ENCODE measurements at regions not wholly inside any gene's neighbourhood (a gene's known extent, or its start where the extent isn't known, plus 50 kb on each side); places are given as distances from the start of the nearest gene placed in this dataset.

- DNase-seq: no peak
These were observed 361.9 kb upstream of the ZWINT start for GRCh38 chr10:56722912-56723311.

- DNase-seq: no peak
These were observed 354.2 kb upstream of the ZWINT start for GRCh38 chr10:56715262-56715661.

DNA sequence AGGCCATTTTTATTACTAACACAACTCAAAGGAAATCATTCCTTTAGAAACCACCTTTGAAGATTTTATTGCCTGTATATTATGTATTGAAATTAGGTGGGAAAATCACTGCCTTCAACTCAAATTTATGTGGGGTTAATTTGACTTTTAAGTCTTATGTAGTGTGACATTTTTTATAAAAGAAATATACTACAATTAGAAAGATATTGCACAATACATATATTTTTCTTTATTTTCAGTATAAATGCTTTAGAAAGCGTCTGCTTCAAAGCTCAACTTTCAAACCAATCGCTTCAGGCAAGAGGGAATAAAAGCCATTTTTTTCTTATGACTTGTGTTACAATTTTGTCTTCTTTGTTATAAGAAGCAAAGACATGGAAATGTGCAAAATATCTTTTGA, 337.4 kb upstream of the ZWINT start:
- no peak for DNase-seq

DNA sequence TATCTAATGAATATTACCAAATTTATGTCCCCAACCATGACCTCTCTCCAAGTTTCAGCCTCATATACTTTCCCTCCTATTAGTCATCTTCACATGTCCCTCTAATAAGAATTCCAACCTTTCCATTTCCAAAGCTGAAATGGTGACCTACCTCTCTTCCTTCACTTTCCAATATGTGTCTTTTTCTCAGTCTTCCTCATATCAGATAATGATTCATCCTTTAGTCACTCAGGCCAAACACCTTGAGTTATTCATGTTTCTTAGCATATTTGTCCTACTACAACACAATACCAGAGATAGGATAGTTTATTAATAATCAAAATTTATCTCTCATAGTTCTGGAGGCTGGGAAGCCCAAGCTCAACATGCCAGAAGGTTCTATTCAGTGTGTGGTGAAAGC, 318.5 kb upstream of the ZWINT start:
- no peak for DNase-seq

GRCh38 chr10:56662765-56663447, 301.8 kb upstream of the ZWINT start:
- no peak for DNase-seq

GRCh38 chr10:56653289-56653688, 292.2 kb upstream of the ZWINT start:
- DNase-seq: no peak

- DNase-seq: no peak
These were observed 285.5 kb upstream of the ZWINT start for GRCh38 chr10:56646329-56647111.

DNA sequence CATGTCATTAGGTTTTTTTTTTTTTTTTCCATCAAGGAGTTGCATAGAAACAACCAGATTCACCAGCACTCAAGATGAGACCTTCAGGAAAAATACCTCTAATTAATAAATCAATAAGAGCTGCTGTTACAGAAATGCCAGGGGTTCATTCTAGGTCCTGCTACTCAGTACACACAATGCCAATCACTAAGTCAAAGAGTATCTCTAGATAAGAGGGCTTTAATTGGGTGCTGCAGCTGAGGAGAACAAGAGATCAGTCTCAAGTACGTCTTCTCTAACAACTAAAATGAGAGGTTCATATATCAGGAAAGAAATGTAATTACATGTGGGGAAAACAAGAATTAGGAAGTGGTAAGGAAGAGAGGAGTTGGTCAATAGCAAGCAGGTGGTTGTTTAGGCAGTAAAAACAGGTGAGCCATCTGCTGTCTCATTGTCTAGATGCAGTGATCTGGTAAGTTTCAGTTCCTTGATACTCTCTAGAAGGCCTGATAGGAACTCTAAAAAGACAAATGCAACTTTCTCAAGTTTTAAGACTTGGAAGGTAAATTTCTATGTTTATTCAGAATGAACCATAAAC, 272.9 kb upstream of the ZWINT start:
- no peak for DNase-seq

DNA sequence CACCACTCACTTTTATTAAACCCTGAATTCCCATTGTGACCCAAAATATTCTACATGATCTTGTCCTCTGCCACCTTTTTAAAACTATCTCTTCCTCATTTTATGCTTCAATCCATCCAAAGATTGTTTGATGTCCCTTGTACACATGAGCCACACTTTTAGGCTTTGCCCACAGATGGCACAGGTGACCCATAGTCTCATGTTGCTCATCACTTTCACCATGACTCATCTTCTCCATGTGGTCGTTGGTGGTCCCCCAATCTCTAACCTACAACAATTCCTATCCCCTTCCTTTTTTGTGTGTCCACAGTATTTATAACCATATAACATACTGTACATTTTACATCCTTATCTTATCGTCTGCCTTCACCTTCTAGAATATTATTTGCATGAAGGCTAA, 271.5 kb upstream of the ZWINT start:
- no peak for DNase-seq

- no peak for DNase-seq
These were observed 263.0 kb upstream of the ZWINT start for GRCh38 chr10:56624082-56624481.

- no peak for DNase-seq
These were observed 262.0 kb upstream of the ZWINT start for GRCh38 chr10:56623064-56623463.

GRCh38 chr10:56622335-56622973, 261.4 kb upstream of the ZWINT start:
- DNase-seq: no peak

GRCh38 chr10:56606202-56606601, 245.1 kb upstream of the ZWINT start:
- DNase-seq: no peak

DNA sequence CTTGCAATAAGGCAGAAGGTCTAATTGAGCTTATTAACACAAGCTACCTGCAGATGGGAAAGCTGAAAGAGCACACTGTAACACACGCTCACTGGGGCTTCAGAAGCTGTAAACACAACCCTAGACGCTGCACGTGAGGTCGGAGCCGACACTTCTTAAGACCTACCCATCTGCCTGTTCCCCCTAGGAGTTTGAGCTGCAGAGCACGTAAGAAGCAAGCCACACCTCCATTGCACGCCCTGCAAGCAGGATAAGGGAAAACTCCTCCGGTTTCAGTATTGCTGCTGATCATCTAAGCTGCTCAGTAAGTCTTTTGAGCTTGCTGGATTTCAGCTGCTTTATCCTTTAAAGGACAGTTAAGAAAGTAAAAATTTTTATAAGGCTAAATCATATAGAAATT, 244.0 kb upstream of the ZWINT start:
- no peak for DNase-seq

GRCh38 chr10:56604624-56605023, 243.6 kb upstream of the ZWINT start:
- DNase-seq: no peak

- no peak for DNase-seq
These were observed 238.1 kb upstream of the ZWINT start for GRCh38 chr10:56599201-56599600.

DNA sequence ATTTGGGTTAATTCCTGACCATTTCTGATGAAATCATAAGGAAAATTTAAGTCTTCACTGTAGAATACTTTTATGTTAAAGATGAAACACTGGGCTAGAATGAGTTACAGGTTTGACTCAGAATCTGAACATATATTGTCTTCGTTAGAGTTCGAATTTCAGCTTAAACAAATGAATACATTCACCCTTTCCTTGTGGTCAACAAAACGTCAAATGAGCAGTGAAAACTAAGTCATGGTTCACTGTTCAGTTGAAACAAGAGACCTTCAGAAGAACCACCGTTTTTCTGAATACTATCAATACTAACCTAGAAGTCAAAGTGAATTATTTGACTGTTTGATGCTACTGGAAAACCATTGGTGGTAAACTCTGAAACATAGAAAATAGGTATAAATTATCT, 235.2 kb upstream of the ZWINT start:
- DNase-seq: no peak

DNA sequence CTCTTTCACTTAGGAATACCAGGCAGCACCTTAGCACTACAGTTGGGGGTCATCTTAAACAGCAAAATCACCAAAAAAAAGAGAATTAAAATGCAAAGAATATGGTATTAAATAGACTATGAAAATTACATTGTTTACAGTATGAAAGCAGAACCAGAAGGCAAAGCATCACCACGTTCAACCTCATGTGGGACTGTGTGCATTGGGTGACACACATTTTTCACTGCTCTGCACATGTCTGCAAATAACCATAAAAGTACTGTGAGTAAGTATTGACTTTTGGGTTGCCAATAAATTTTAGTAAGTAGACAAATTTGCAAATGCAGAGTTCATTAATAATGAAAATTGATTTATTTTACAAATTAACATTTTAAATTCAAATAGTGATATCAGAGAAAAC, 232.1 kb upstream of the ZWINT start:
- no peak for DNase-seq

DNA sequence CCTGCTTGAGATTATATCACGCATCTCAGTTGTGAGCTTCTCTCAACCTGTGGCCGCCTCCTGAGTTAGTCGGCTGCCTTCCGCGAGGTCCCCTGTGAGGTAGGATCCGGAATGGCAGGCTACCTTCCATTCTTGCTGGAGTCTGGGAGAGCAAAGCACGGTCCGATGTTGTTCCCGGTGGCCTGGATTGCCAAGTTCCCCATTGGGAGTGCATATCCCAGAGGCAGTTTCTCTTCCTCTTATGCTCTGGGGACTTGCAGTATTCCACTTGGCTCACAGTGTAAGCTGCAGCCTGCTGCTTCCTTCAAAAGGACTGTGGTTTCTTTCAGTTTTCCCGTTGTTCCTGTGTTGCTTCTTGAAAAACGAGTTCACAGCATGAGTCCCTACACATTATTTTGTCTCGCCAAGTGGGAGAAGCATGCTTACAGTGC, 225.4 kb upstream of the ZWINT start:
- no peak for DNase-seq

GRCh38 chr10:56585447-56586171, 224.6 kb upstream of the ZWINT start:
- no peak for DNase-seq

GRCh38 chr10:56583316-56583715, 222.3 kb upstream of the ZWINT start:
- no peak for DNase-seq

DNA sequence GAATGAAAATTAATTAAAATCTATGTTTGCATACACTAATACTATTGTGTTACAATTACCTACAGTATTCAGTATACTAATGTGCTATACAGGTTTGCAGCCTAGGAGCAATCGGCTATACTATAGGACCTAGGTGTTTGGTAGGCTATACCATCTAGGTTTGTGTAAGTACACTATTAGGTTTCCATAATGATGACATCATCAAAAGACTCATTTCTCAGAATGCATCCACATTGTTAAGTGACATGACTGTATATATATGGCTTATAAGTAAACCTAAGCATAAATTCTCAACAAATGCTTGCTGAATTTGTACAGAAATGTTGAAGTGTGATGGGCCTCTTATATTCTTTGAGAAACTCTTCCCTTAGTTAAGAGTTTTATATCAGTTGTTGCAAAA, 206.5 kb upstream of the ZWINT start:
- DNase-seq: no peak

GRCh38 chr10:56561336-56561735, 200.3 kb upstream of the ZWINT start:
- no peak for DNase-seq

Data from fibroblast of upper back skin (primary cell).